CD4-positive, alpha-beta T cell (primary cell): ENCODE measurements at regions not wholly inside any gene's neighbourhood (a gene's known extent, or its start where the extent isn't known, plus 50 kb on each side); places are given as distances from the start of the nearest gene placed in this dataset.

Experiments
- ATAC-seq: fragments of 200-7000 bp; cut with Tn5 transposase; one replicate; pipeline ENCODE4 v1.10.0; 2022; ENCODE audit warnings: mild to moderate bottlenecking; ENCODE audit not compliant: poor library complexity
- CTCF ChIA-PET: fragments of 350-600 bp; sonication (Branson Sonifier 250); formaldehyde crosslinking; loops from one replicate; lab custom pipeline; 2021; ENCODE audit warnings: antibody characterized with exemption, inconsistent platforms; lab: Charles Lee
- POLR2A ChIA-PET: fragments of 350-600 bp; sonication (Branson Sonifier 250); formaldehyde crosslinking; loops from one replicate; lab custom pipeline; 2021; ENCODE audit warnings: antibody characterized with exemption, inconsistent platforms; lab: Charles Lee
- DNase-seq, 14 experiments: peaks; one replicate each; pipeline ENCODE4 v3.0.0-alpha.2; 2013 to 2020; ENCODE audit warnings: mixed read lengths in 2 of 14
- H3K27ac ChIP-seq, 2 donors: one replicate each; pipeline versions ENCODE4 v1.5.1 to v1.7.0; 2013; ENCODE audit warnings: low read length in 2 of 2, low read depth in 1 of 2, mild to moderate bottlenecking in 1 of 2
- H3K27me3 ChIP-seq, 2 experiments: 1 replicate in 1 of 2; 2 replicates in 1 of 2; pipeline versions ENCODE4 v1.6.1 to v1.7.0; 2013; ENCODE audit warnings: low read length in 2 of 2, control low read depth in 1 of 2, mild to moderate bottlenecking in 1 of 2, moderate library complexity in 1 of 2; ENCODE audit not compliant: insufficient read depth in 2 of 2, control insufficient read depth in 1 of 2
- H3K36me3 ChIP-seq: one replicate; pipeline ENCODE4 v1.6.1; 2013; ENCODE audit warnings: low read length, control low read depth; ENCODE audit not compliant: insufficient read depth
- H3K4me1 ChIP-seq: one replicate; pipeline ENCODE4 v1.6.1; 2013; ENCODE audit warnings: low read length, control low read depth; ENCODE audit not compliant: insufficient read depth
- H3K4me3 ChIP-seq: one replicate; pipeline ENCODE4 v1.5.1; 2013; ENCODE audit warnings: mild to moderate bottlenecking, low read length, moderate library complexity
- H3K9me3 ChIP-seq, 2 experiments: 1 replicate in 1 of 2; 2 replicates in 1 of 2; pipeline versions ENCODE4 v1.6.1 to v1.7.0; 2013; ENCODE audit warnings: low read length in 2 of 2, mild to moderate bottlenecking in 2 of 2, control low read depth in 1 of 2, moderate library complexity in 1 of 2; ENCODE audit not compliant: control insufficient read depth in 1 of 2, insufficient read depth in 1 of 2
- H3K27ac Mint-ChIP-seq: one replicate; pipeline ENCODE4 v1.8.0; 2020; ENCODE audit warnings: mixed read lengths
- H3K27me3 Mint-ChIP-seq: one replicate; pipeline ENCODE4 v1.8.0; 2021; ENCODE audit warnings: mixed read lengths
- H3K36me3 Mint-ChIP-seq: one replicate; pipeline ENCODE4 v1.8.0; 2021; ENCODE audit warnings: low read depth, mixed read lengths
- H3K4me1 Mint-ChIP-seq: one replicate; pipeline ENCODE4 v1.8.0; 2021; ENCODE audit warnings: low read depth, mixed read lengths
- H3K4me3 Mint-ChIP-seq: one replicate; pipeline ENCODE4 v1.8.0; 2020; ENCODE audit warnings: mild to moderate bottlenecking, mixed read lengths
- H3K9me3 Mint-ChIP-seq: one replicate; pipeline ENCODE4 v1.8.0; 2020; ENCODE audit warnings: mixed read lengths
- CTCF ChIP-seq: fragments of 200-600 bp; IDR thresholded peaks from one replicate; pipeline ENCODE4 v1.8.0; 2022; ENCODE audit warnings: antibody characterized with exemption, mild to moderate bottlenecking
- intact Hi-C, 2 experiments: fragments of 100-400 bp; cut with DNase I in 1 of 2; cut with micrococcal nuclease in 1 of 2; formaldehyde crosslinking; loops; one replicate each; pipeline versions ENCODE4 v1.15.1 to v1.9.0; 2023 to 2025; cut with DNase I, micrococcal nuclease

GRCh38 chr6:81668615-81669047, 83.8 kb downstream of the TENT5A start:
- Mint-ChIP-seq H3K9me3 (peaks cover 8% of the 10 kb centered on the region), H3K27me3 (no peaks in the 10 kb centered on the region), H3K27ac (no peak overlapping the region), H3K4me3 (no peak overlapping the region), H3K4me1 (no peaks in the 10 kb centered on the region), H3K36me3 (no peaks in the 10 kb centered on the region)
- ATAC-seq (no peak), DNase-seq (no peak)
- Histone ChIP-seq H3K27ac (no peak overlapping the region), H3K4me1 (no peaks in the 10 kb centered on the region), H3K36me3 (no peaks in the 10 kb centered on the region), H3K27me3 (no peaks in the 10 kb centered on the region), H3K9me3 (peaks cover 0 to 13% of the 10 kb centered on the region in 2 experiments), H3K4me3 (no peak overlapping the region)
- POLR2A ChIA-PET, result no interaction called here
- intact Hi-C loops, result no loop called here
- TF ChIP-seq CTCF, result no peak
- CTCF ChIA-PET, result no interaction called here

- H3K27ac ChIP-seq, result no peak overlapping the region
- H3K27me3 Mint-ChIP-seq, result no peaks in the 10 kb centered on the region
- TF ChIP-seq CTCF, result no peak
- H3K9me3 ChIP-seq, result peaks cover 0 to 7% of the 10 kb centered on the region in 2 experiments
- DNase-seq (no peak), ATAC-seq (no peak)
- H3K9me3 Mint-ChIP-seq, result peaks cover 6% of the 10 kb centered on the region
- H3K27me3 ChIP-seq, result no peaks in the 10 kb centered on the region
- no peaks in the 10 kb centered on the region for H3K4me1 ChIP-seq
- no peaks in the 10 kb centered on the region for H3K36me3 ChIP-seq
- H3K4me1 Mint-ChIP-seq, result no peaks in the 10 kb centered on the region
- H3K4me3 Mint-ChIP-seq, result no peak overlapping the region
- no peak overlapping the region for H3K27ac Mint-ChIP-seq
- no peak overlapping the region for H3K4me3 ChIP-seq
- intact Hi-C loops, result no loop called here
- ChIA-PET POLR2A (no interaction called here), CTCF (no interaction called here)
- no peaks in the 10 kb centered on the region for H3K36me3 Mint-ChIP-seq
Observed at GRCh38 chr6:81666481-81666880, 86.0 kb downstream of the TENT5A start.

- H3K36me3 ChIP-seq, result no peaks in the 10 kb centered on the region
- POLR2A ChIA-PET, result no interaction called here
- H3K27me3 ChIP-seq, result no peaks in the 10 kb centered on the region
- Mint-ChIP-seq H3K27me3 (no peaks in the 10 kb centered on the region), H3K36me3 (no peaks in the 10 kb centered on the region), H3K4me1 (no peaks in the 10 kb centered on the region), H3K27ac (no peak overlapping the region), H3K9me3 (no peaks in the 10 kb centered on the region), H3K4me3 (no peak overlapping the region)
- H3K27ac ChIP-seq, result no peak overlapping the region
- H3K4me1 ChIP-seq, result no peaks in the 10 kb centered on the region
- CTCF ChIA-PET, result no interaction called here
- H3K9me3 ChIP-seq, result no peaks in the 10 kb centered on the region
- no peak for TF ChIP-seq CTCF
- intact Hi-C loops, result no loop called here
- ATAC-seq (no peak), DNase-seq (no peak)
- H3K4me3 ChIP-seq, result no peak overlapping the region
Observed at GRCh38 chr6:81656231-81656630, 96.2 kb downstream of the TENT5A start.
